Psoas muscle (tissue), 7 donors: ENCODE measurements at regions not wholly inside any gene's neighbourhood (a gene's known extent, or its start where the extent isn't known, plus 50 kb on each side); places are given as distances from the start of the nearest gene placed in this dataset.
"Not testable (repeated sequence)": the region's sequence is repeated elsewhere in the genome, so short reads cannot be mapped to it uniquely, and the experiment has no call there.

Experiments used
- ATAC-seq, 4 donors: fragments of 200-7000 bp; cut with Tn5 transposase; one replicate each; pipeline ENCODE4 v1.9.1; 2020; ENCODE audit warnings: moderate library complexity in 3 of 4, mild to moderate bottlenecking in 2 of 4
- DNase-seq, 2 donors: peaks; one replicate each; pipeline ENCODE4 v3.0.0-alpha.2; 2020
- H3K27ac ChIP-seq: fragments of 200-600 bp; one replicate; pipeline ENCODE4 v1.8.0; 2022
- H3K27me3 ChIP-seq, 3 donors: fragments of 200-600 bp in 1 of 3; one replicate each; pipeline versions ENCODE4 v1.6.1 to v1.8.0; 2013 to 2022; ENCODE audit warnings: low read length in 2 of 3, mild to moderate bottlenecking in 2 of 3, moderate library complexity in 1 of 3; ENCODE audit not compliant: insufficient read depth in 3 of 3
- H3K36me3 ChIP-seq, 2 donors: fragments of 200-600 bp in 1 of 2; one replicate each; pipeline versions ENCODE4 v1.6.1 to v1.8.0; 2013 to 2022; ENCODE audit warnings: low read depth in 1 of 2, mild to moderate bottlenecking in 1 of 2, moderate library complexity in 1 of 2; ENCODE audit not compliant: insufficient read depth in 1 of 2
- H3K4me1 ChIP-seq: fragments of 200-600 bp; one replicate; pipeline ENCODE4 v1.8.0; 2022
- H3K4me3 ChIP-seq: fragments of 200-600 bp; one replicate; pipeline ENCODE4 v1.8.0; 2022; ENCODE audit warnings: mild to moderate bottlenecking
- H3K9me3 ChIP-seq: fragments of 200-600 bp; one replicate; pipeline ENCODE4 v1.8.0; 2022
- WGBS, 3 donors: extraction: QIAGEN DNeasy Blood & Tissue Kit; methylation state at CpG; one replicate each; pipeline versions ENCODE4 v1.1.6 to v1.1.7; 2013; 5-methylcytosine and 5-hydroxymethylcytosine counted together
- intact Hi-C, 2 donors: fragments of 100-400 bp; cut with DNase I; formaldehyde crosslinking; loops; one replicate each; pipeline versions ENCODE4 v1.11.0 to v1.14.2; 2022
- TF ChIP-seq, protein P1 (sequence below): fragments of 200-600 bp; IDR thresholded peaks from one replicate; pipeline ENCODE4 v1.8.0; 2022; ENCODE audit warnings: antibody characterized with exemption
- donor health status: healthy with polysubstance abuse.
- donor health status: DM: no; HTN: no; CAD: no; lungs with moderate emphysema.
- donor health status: Bipolar disorder and iron deficiency.
- donor health status: healthy.
- donor health status: DM: yes; HTN: yes; CAD: no.
- donor health status: DM: no; HTN: no; CAD: no.
- donor health status: DM: yes; HTN: yes; CAD: no.

DNA sequence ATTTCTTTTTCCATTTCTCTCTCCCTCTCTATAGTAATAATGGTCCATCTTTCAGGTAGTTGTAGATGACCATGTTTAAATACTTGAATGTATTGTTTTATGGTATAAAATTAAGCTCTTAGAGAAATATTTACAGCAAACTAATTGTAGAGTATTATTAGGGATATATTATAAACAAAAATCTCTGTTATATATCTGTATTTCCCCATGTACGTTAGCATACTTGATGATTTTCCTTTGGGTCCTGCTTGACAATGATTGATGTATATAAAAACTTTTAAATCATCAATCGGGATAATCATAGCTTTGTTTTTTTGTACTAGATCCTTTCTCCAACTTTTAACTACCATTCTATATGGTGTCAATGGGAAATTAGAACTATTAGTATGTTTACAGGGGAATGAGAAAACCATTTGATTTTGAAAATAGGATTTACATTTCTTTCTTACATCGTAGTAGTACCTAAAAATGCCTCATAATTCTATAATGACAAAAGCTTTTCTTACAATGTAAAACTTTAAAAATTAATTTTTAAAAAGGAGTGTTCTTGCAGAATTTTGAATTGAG lies 117.5 kb upstream of the CDK13 start:
- H3K9me3 ChIP-seq: no peaks in the 10 kb centered on the region
- no peaks in the 10 kb centered on the region for H3K4me1 ChIP-seq
- DNase-seq: no peak
- peak overlapping the region; percentile 66 for H3K4me3 ChIP-seq
- intact Hi-C loops: no loop called here
- H3K27ac ChIP-seq: no peak overlapping the region
- 66 to 74% (median 71%) methylated on average over 3 of the region's 3 CpGs for WGBS, 3 donors
- no peak for ATAC-seq
- H3K27me3 ChIP-seq: no peaks in the 10 kb centered on the region
- H3K36me3 ChIP-seq: no peaks in the 10 kb centered on the region
- TF ChIP-seq, protein P1, sequence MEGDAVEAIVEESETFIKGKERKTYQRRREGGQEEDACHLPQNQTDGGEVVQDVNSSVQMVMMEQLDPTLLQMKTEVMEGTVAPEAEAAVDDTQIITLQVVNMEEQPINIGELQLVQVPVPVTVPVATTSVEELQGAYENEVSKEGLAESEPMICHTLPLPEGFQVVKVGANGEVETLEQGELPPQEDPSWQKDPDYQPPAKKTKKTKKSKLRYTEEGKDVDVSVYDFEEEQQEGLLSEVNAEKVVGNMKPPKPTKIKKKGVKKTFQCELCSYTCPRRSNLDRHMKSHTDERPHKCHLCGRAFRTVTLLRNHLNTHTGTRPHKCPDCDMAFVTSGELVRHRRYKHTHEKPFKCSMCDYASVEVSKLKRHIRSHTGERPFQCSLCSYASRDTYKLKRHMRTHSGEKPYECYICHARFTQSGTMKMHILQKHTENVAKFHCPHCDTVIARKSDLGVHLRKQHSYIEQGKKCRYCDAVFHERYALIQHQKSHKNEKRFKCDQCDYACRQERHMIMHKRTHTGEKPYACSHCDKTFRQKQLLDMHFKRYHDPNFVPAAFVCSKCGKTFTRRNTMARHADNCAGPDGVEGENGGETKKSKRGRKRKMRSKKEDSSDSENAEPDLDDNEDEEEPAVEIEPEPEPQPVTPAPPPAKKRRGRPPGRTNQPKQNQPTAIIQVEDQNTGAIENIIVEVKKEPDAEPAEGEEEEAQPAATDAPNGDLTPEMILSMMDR: no peak

DNA sequence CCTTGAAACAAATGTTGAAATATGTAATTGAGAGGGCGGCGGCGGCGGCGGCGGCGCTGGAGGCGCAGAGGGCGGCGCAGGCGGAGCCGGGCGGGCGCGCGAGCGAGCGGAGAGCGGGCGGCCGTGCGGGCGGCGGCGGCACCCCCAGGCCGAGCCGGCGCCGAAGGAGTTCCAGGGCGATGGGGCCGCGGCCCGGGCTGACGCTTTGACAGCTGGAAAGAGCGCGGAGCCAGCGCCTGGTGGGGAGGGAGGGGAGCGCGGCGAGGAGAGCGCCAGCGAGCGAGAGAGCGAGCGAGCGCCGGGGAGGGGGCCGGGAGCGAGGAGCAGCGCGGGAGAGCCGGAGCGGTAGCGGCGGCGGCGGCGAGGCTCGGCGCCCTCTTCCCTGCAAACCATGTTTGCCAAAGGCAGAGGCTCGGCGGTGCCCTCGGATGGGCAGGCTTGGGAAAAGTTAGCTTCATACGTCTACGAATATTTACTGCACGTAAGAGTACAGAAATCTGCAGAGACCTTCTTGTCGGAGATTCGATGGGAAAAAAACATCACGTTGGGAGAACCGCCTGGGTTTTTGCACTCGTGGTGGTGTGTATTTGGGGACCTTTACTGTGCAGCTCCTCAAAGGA lies 116.8 kb upstream of the CDK13 start:
- H3K4me1 ChIP-seq, intact Hi-C loops, H3K27ac ChIP-seq, H3K36me3 ChIP-seq, H3K27me3 ChIP-seq, H3K9me3 ChIP-seq: not testable (repeated sequence)
- ATAC-seq: peak; percentile 76 to 91 (median 84)
- WGBS, 3 donors: 0 to 1% (median 1%) methylated on average over 46 to 71 of the region's 71 CpGs
- H3K4me3 ChIP-seq: peak overlapping the region; percentile 66
- DNase-seq: peak; percentile 44 to 76

DNA sequence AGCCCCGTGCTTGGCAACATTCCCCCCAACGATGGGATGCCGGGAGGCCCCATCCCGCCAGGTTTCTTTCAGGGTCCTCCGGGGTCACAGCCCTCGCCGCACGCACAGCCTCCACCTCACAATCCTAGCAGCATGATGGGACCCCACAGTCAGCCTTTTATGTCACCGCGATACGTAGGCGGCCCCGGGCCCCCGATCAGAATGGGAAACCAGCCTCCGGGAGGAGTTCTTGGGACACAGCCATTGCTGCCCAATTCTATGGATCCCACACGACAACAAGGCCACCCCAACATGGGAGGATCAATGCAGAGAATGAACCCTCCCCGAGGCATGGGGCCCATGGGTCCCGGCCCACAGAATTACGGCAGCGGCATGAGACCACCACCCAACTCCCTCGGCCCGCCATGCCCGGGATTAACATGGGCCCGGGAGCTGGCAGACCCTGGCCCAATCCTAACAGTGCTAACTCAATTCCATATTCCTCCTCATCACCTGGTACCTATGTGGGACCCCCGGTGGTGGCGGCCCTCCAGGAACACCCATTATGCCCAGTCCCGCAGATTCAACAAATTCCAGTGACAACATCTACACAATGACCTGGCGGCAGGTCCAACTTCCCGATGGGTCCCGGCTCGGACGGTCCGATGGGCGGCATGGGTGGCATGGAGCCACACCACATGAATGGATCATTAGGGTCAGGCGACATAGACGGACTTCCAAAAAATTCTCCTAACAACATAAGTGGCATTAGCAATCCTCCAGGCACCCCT lies 116.0 kb upstream of the CDK13 start:
- H3K9me3 ChIP-seq, H3K4me1 ChIP-seq, H3K27ac ChIP-seq, H3K27me3 ChIP-seq, intact Hi-C loops, ATAC-seq, H3K36me3 ChIP-seq, DNase-seq: not testable (repeated sequence)
- H3K4me3 ChIP-seq: peak overlapping the region; percentile 66
- 42 to 58% (median 45%) methylated on average over 36 of the region's 36 CpGs for WGBS, 3 donors

DNA sequence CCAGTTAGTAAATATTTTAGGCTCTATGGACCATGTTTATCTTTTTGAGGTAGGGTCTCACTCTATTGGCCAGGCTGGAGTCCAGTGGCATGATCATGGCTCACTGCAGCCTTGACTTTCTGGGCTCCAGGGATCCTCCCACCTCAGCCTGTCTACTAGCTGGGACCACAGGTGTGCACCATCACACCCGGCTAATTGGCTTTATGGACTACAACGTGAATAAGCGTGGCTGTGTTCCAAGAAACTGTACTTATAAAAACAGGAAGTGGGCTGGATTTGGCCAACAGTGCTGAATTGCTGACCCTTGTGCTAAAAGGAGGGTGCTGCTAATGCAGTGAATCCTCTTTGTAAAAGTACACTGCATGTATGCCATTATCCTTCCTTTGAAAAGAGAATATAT lies 111.7 kb upstream of the CDK13 start:
- Histone ChIP-seq H3K27ac (no peak overlapping the region), H3K9me3 (no peaks in the 10 kb centered on the region), H3K36me3 (no peaks in the 10 kb centered on the region), H3K4me1 (no peaks in the 10 kb centered on the region), H3K4me3 (no peak overlapping the region), H3K27me3 (no peaks in the 10 kb centered on the region)
- TF ChIP-seq, protein P1: no peak
- no peak for ATAC-seq
- no peak for DNase-seq
- intact Hi-C loops: no loop called here
- 7 to 14% (median 7%) methylated on average over 3 of the region's 3 CpGs for WGBS, 3 donors

DNA sequence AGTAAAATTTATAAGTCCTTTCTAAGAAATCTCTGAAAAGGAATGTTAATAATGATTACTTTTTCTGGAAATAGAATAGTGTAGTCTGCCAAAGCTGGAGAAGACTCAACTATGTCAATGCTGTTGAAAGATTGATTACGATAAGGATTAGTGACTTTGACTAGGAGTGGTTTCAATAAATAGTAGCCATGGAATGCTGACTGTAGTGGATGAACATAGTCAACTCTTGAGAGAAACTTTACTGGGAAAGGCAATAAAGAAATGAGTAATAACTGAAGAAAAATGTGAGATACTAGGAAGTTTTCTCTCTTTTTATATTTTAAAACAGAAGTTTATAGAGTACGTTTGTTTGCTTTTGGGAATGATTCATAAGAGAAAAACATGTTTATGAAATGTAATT lies 105.0 kb upstream of the CDK13 start:
- H3K27ac ChIP-seq: no peak overlapping the region
- TF ChIP-seq, protein P1: no peak
- H3K9me3 ChIP-seq: no peaks in the 10 kb centered on the region
- no peak for ATAC-seq
- no peaks in the 10 kb centered on the region for H3K4me1 ChIP-seq
- no peak for DNase-seq
- no peak overlapping the region for H3K4me3 ChIP-seq
- H3K27me3 ChIP-seq: no peaks in the 10 kb centered on the region
- 66 to 80% (median 68%) methylated on average over 2 of the region's 2 CpGs for whole genome bisulfite sequencing, 3 donors
- intact Hi-C loops: no loop called here
- no peaks in the 10 kb centered on the region for H3K36me3 ChIP-seq
